Stimulated activated CD8-positive, alpha-beta memory T cell treated with anti-CD3 and anti-CD28 coated beads, Interleukin-15, amount 100 ng/mL, for 48 hours (primary cell): ENCODE measurements at regions not wholly inside any gene's neighbourhood (a gene's known extent, or its start where the extent isn't known, plus 50 kb on each side); places are given as distances from the start of the nearest gene placed in this dataset.

Experiments
- DNase-seq, 2 donors: peaks; one replicate each; pipeline ENCODE4 v3.0.0-alpha.2; 2020; ENCODE audit warnings: low read depth in 2 of 2

DNA sequence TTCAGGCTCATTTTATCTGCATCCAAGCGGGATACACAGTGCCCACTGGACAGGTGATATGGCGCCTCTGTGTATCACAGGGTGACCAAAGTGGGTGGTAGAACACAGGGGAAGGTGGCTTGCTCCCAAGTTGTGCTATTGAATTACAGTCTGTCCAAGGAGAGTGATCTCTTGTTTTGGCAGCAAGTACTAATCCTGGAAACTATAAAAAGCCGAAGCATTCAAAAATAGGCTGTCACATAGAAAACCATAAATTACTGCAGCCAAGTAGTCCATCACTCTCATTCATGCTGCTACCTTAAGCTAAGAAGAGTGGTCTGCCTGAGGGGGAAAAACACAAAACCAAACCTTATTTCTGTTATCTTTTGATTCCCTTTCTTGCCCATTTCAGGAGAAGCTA, 237.1 kb upstream of the POU3F3 start:
- no peak for DNase-seq

DNA sequence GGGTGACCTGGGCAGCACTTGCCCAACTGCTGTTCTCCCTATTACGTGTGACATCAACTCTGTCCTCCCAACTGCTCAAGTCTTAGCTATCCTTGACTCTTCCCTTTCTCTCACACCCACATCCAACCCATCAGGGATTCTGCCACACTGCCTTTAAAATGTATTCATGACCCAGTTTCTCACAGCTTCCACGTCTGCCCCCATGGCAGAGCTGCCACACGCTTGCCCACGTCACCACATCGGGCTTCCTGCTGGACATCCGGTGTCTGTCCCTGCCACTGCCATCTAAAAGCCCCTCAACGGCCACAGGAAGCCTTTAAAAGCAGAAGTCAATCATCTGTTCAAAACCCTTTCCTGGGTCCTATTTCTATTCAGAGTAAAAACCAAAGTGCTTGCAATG, 233.1 kb upstream of the POU3F3 start:
- DNase-seq = no peak

DNA sequence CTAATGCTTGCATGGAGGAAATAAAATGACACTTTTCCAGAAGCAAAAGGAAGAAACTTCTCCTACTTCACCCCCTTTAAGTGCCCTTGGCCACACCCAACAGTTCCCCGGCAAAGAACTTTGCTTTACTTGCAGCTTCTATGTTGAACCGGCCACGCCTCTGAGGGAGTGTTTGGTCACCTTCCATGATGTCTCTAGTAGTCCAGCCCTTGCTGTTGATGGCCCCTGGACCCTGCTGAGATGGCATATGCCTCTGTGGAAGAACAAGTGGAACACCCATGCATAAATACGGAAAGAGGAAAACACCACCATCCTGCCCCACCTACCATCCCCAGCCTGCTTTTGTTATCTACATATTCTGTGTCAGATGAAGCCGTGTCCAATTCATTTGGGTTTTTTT, 218.3 kb upstream of the POU3F3 start:
- no peak for DNase-seq

DNA sequence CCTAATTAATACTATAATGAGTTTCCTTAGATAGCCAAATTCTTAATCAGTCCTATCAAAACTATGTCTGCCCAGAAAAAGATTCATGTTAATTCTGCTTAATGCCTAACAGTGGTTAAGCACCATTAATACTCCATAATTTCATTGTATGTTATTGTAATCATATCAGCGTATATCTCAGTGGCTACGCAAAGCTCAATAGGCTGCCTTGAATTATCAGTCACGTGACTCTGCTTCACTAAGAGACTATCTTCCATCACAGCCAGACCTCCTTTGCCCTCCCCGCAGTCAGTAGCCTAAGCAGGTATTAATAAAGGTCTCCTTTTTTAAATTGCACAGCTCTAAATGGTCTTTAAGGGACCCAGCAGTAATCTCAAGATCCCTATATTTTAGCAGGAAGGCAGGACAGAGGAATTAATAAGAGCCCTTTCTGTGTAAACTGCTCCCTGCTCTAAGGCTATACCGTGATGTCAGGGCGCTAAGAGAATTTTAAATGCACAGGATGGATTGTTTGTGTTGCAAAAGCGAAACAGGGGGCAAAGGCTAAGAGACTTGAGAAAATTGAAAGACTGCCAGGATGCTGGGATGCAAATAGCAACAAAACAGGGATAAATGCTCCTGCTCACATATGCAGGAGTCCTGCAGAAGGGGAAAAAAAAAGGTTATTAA, 215.6 kb upstream of the POU3F3 start:
- no peak for DNase-seq

DNA sequence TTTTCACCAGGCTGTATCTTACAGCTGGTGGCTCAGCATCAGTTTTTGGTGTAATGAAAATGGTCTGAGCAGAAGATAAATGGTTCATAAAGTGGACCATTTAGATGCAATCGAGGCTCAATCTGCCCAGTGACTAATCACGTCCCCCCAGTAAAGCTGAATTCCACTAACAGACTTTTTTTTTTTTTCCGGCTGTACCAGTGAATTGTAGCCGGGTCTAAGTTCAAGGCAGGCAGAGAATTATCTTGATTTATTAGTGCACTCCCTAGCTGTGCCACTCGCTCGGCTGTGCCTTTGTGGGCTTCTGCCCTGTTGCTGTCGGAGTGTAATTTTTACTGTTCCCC, 215.1 kb upstream of the POU3F3 start:
- DNase-seq = no peak

DNA sequence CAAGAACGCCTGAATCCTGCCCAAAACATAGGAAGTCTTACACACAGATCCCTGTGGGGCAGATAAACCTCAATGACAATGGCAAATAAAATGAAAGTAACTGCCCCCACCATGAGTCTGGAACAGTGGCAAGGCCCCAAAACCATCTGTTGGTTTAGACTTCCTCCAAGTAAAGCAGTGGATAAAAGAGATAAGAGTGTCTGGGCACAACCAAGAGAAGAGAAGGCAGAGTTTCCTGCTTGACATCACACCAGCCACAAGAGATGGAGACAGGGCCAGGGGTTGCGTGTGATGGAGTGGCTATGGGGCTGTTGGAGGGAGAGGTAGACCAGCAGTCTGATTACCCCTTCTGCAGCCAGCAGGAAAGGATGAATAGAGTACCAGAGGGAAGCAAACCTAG, 212.1 kb upstream of the POU3F3 start:
- no peak for DNase-seq

DNA sequence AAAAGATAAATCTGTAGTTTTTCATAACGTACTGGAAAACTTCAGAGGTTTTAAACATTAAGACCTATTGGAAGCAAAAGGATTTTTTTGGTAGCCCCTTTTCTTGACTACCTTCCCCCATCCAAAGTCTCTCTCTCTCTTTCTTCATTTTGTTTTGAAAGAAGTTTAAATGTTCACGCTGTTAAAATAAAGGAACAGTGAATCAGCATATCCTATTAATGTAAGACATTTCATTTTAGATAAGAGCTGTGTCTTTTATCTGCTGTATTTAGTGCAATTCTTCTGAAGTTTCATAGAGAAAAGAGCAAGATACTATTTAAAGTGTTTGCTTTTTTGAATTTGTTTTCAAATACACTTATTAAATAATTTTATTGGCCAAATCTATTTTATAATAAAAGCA, 205.5 kb upstream of the POU3F3 start:
- DNase-seq = no peak

DNA sequence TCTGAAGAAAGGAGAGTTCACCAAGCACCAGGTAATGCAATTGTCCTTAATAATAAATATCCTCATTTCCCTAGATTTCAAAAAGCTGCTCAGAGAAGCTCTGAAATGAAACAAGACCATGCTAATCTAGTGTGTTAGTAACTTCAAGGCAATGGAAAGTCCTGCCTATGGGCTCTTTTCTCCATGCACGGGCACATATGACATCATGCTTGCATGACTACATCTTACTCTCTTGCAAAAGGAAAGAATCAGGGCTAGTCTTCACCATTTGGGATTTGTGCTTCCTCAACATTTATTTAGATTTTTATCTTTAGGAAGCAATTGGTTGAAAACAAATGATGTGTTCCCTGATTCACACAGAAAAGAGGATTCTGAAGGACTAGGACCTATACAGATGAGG, 204.0 kb upstream of the POU3F3 start:
- DNase-seq = no peak

DNA sequence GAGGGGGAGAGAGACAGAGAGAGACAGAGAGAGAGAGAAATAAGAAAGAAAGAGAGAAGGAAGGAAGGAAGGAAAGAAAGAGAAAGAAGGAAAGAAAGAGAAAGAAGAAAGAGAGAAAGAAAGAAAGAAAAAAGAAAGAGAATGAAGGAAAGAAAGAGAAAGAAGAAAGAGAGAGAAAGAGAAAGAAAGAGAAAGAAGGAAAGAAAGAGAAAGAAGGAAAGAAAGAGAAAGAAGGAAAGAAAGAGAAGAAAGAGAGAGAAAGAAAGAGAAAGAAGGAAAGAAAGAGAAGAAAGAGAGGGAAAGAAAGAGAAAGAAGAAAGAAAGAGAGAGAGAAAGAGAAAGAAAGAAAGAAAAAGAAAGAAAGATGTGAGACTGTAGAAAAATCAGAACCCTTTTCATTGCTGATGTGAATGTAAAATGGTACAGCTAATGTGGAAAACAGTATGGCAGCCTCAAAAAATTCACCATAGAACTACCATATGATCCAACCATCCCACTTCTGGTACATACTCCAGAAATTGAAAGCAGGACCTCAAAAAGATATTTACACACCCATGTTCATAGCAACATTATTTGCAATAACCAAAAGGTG, 203.4 kb upstream of the POU3F3 start:
- no peak for DNase-seq

DNA sequence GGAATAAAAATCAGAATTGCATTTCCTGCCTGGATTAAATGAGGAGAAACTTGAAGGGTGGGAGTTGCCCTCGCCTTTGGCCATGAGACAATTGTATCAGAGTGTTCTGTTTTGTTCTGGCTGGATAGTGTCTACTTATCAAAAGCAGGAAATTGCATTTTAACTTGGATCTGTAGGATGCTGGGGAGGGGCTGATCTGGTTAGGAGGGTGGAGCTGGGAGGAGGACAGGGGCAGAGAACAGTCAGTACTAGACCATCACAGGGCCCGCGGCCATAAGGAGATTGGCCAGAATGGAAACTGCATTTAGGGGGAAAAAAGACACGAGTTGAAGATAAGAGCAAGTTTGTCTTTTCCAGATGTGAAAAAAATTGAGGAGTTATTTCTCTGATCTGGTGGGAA, 199.1 kb upstream of the POU3F3 start:
- DNase-seq = no peak

DNA sequence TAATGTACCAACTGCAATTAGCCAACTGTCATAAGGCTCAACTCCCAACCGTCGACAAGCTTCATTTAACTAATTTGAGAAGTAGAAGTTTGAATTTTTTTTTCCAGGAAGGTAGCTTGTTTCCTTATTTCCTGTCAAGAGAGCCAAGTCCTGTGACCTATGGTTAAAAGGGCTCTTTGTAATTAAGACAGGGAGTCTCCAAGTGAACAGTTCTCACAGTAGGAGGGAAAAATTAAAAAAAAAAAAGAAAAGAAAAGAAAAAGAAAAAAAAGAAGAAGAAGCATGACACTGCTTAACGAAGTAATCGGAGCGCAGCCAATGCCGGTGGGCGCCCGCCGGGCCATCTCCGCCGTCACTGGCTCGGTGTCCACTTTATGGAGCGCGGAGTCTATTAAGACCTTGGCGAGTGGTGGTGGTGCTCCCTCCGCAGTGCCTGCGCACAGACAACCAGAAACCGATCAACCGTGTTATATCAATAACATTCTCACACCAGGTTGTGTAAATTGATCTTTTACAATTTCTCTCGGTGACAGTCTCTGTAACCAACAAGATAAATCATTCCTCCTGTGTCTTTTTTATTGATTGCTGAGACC, 197.2 kb upstream of the POU3F3 start:
- no peak for DNase-seq

DNA sequence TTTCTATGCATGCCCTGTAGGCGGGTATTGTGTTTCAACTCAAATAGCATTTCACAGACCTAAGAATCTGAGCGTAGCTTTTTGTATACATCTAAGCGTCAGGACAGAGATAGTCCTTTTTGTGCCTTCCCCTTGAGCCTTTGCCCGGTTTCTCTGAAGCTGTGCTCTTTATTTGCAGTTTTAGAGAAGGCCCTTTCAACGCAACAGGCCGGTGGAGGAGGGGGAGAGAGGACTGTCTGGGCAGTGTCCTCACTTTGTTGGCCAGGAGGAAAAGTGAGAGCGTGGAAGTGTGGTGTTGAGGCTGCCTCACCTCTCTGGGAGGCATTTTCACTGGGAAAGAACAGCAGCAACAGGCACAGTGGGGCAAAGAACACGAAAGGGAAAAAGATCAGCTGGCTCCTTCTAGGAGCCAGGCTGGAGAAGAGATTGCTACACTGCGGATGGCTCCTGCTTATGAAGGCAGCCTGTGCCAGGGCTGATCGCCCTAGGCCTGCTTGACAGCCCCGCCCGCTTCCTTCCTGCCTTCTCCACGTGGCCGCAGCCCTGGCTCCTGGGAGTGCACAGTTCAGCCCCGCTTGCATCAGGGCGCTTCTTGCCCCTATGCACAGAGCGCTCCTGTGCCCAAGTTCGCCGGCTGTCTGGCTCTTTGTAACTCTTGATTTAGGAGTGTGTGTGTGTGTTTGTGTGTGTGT, 195.6 kb upstream of the POU3F3 start:
- no peak for DNase-seq

DNA sequence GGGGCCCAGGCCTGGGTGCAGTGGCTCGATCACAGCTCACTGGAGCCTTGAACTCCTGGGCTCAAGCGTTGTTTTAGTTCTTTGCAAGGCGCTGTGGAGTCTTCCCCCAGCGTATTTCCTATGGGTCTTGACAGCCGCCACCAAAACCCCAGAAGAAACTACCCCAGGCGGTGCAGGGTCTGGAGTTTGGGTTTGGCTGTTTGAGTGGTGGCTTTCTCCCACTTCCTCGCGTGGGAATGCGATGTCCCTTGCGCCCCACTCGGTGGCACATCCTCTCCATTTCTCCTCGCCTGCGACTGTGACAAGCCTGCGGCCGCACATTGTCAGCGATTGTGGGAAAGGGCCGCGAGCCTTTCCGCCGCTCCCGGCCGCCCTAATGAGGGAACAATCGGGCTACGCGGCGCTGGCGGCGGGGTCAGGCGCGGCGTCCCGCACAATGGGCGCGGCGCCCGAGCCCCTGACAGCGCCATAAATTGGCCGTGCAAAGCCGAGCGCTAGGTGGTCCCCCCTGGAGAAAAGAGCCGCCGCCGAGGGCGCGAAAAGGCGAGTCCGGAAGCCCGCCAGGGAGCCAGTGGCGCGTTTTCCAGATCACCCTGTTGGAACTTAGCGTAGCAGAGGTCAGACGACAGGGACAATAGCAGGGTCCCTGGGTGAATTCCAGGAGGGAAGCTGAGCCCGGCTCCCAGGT, 194.9 kb upstream of the POU3F3 start:
- no peak for DNase-seq

DNA sequence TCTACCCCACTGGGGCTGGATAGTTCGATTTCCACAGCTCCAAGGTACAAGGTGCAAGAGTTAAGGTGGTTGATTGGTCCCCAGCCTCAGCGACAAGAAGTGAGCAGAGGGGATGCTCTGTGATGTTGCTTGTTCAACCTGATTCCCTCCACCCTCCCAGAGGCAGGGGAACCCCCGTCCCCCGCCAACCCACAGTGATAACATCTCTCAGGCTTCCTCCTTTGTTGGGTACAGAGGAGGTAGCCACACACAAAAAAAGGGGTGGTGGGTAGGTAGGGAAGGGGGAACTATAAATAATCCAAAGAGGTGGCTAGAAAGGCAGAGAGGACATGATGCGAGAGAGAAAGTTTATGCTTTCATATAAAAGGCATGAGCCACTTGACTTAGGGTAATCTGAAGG, 192.9 kb upstream of the POU3F3 start:
- no peak for DNase-seq

DNA sequence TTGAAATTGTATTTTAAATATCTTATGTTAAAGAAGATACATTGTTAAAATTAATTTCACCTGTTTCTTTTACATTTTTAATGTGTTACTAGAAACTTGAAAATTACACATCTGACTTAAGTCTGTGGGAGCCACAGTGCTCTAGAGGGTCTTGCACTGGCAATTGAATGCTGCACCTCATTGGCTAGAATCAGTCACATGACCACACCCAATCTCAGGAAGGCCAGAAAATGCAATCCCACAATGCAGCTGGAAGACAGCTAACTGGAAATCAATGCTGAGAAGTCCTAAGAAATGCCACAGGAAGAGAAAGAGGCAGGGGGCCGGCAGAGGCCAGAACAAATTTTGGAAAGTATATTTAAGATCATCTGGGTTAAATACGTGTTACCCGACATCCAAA, 189.2 kb upstream of the POU3F3 start:
- no peak for DNase-seq

DNA sequence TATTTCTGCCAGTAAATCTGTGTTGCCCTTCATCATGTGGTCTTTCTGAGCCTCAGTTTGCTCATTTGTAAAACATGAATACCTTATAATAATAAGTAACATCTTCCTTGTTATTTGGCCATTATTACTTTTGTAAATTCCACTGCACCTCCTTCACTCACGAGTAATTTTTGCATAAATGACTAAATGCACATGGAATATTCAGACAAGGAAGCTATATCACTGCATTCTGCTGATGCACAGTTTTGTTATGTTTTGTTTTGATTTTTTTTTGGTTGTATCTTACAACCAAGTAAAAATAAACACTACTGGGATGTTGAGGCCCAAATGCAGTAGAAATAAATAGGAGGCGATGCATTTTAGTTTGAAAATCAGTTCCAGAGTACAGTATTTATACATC, 185.3 kb upstream of the POU3F3 start:
- no peak for DNase-seq

DNA sequence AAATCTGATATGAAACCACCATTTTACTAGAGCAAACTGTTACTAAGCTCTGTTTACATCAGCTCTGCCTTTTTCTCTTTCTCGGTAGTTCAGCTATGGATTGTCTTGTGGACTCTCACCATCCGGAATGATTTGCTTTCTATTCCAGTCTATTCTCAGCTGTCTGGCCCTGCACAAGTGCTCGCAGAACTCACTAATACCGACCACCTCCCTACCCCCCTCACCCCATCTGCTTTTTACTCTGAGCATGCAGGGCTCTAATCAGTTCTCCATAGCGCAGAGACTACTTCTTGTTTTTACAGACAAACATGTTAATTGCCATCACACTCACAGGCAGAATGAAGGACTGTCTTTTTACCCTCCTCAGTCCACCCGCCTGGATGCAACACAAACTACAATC, 180.7 kb upstream of the POU3F3 start:
- no peak for DNase-seq

DNA sequence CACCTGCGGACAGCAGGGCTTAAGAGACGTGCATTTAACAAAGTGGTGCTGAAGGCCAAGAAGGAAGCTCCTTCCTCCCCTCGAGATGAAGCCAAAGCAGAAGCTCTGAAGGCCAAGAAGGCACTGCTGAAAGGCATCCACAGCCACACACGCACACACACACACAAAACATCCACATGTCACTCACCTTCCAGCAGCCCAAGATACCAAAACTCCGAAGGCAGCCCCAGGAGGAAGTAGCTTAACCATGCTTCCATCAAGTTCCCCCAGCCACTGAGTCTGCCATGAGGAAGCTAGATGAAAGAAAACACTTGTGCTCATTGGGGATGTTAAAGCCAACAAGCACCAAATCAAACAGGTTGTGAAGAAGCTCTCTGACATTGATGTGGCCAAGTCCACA, 175.7 kb upstream of the POU3F3 start:
- DNase-seq = no peak

DNA sequence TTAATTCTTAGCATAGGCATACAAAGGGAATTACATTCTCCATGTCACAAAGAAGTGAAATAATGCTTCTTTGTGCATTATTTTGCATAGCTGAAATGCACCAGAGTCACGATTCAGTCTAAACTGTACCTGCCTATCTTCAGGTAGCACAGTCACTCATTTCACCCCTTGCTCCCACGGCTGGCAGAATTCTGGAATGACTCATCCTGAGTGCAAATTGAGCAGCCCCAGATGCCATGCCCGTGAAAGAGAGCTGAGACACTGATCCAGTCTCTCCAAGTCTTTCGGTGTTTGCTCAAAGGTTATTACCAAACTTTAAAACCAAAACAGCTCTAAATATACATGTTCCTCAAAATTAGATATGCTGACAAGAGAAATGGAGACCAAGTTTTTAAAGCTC, 168.3 kb upstream of the POU3F3 start:
- DNase-seq = no peak

DNA sequence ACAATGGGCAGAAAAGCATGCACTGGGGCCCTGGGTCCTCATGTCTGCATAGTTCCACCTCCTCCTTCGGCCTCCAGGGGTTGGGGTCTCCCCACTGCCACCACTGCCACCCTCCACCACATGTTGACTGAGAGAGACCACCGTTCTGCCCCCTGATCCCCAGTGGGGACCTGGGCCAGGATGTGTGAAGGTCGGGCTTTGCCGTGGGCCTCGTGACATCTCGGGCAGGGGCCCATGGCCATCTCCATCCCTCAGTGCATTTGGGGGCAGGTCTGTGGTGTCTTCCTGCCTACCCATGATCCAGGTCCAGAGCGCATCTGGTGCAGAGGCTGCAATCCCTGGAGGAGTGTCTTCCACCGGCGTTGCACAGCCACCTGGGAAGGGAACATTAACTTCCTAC, 166.8 kb upstream of the POU3F3 start:
- no peak for DNase-seq

DNA sequence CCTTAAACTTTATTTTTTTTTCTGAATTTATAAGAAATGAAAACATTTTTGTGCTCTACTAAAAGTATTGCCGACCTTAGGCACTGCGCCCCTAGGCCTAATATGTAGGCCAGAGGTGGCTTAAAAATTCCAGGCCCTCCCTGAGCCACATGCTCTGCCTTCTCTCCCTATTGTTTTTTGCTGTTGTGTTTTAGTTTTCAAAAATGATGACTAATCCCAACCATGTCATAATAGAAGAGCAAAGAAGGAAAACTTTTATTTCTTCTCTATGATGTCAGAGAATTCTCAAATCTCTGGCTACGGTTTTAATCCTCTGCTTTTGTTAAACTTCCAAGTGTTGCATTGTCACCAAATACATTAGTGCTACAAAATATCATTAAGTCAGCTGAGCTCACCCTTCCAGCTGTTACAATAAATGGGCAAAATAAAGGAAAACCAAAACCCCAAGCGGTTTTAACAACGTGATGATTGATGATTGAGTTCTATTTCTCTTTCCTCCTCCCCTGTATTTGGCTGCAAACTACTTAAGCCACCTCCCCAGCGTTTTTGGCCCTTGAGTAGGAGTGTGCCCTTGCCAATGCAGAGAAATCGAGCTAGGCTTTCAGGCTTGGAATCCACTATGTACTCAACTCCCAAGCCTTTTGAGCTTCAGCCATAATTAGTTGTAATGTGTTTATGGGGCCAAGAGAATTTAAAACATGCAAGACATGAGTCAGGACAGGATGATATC, 163.5 kb upstream of the POU3F3 start:
- DNase-seq = no peak

DNA sequence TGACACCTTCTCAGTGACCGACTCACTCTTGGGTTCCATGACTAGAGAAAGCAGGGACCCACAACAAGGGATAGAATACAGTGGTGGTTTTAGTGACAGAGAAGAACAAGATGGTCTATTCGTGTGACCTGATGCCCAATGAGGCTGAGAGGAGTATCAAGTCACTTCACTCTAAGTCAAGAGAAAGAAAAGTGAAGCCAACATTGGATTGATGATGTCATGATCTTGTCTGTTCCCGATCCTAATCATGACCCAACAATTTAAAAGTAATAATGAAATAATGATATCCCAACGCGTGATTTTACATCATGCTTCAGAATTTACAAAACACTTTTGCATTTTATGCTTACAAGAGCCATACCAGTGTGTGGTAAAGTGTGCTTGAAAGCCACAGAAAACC, 155.6 kb upstream of the POU3F3 start:
- no peak for DNase-seq
